GM10266 (cell line): ENCODE measurements at regions not wholly inside any gene's neighbourhood (a gene's known extent, or its start where the extent isn't known, plus 50 kb on each side); places are given as distances from the start of the nearest gene placed in this dataset.

Experiments
- DNase-seq: peaks from one replicate; pipeline ENCODE4 v3.0.0; 2012; ENCODE audit errors: extremely low spot score
- CTCF ChIP-seq: IDR thresholded peaks from 2 replicates; pipeline ENCODE4 v1.5.1; 2012; ENCODE audit warnings: mild to moderate bottlenecking, low read depth; ENCODE audit not compliant: control insufficient read depth, insufficient read depth; ENCODE audit errors: missing control alignments

- DNase-seq: no peak
- no peak for TF ChIP-seq CTCF
These were observed 113.2 kb upstream of the FAM9B start for GRCh38 chrX:9147086-9147485.

- TF ChIP-seq CTCF: no peak
These were observed 113.8 kb upstream of the FAM9B start for GRCh38 chrX:9147726-9148125.

GRCh38 chrX:9148615-9149399 is 114.9 kb upstream of the FAM9B start:
- TF ChIP-seq CTCF: no peak
- DNase-seq: no peak

More at GRCh38 chrX:9147726-9148125, 113.8 kb upstream of the FAM9B start:
- DNase-seq: no peak

DNA sequence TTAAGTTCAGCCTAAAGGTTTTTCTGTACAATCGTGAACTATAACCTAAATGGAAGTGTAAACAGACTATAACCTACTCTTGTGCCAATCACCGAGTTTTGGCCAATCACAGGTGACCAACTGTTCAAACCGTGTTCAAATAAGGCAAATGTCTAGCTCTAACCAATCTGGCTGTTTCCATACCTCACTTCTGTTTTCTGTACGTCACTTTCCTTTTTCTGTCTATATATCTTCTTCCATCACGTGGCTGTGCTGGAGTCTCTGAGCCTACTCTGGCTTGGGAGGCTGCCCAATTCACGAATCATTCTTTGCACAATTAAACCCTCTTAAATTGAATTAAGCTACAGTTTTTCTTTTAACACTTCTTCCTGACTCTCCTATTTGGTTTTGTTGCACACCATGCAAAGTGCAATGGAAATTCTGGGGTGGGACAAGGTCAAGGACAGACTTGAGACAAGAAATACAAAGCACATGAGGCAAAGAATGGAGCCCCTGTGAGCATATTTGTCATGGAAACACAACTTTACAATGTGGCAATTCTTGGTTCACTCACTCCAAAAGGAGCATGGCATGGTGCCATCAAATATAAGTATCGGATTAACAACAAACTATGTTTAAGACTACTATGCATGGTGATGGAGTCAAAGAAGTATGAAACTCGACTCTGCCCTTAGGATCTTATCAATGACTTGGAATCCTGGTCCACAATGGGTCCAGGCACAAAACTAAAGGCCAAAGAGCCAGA is 115.7 kb upstream of the FAM9B start:
- TF ChIP-seq CTCF: no peak
- no peak for DNase-seq

DNA sequence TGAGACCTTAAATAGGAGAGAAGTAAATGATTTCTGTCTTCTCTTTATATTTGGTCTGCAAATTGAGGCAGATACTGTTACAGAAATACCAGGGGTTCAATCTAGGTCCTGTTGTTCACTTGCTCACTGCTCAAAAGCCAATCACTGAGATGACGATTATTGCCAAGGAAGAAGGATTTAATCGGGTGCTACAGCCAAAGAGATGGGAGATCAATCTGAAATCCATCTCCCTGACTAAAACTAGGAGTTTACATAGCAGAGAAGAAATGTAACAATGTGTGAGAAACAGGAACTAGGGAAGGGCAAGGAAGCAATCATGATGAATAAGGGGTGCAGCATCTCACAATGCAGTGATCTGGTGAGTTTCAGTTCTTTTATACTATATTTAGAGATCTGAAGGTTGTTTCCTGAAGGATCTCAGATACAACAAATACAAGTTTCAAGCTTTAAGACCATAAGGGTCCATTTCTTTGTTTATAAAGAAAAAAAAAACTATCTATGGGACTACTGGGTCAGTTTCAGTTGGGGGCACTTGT is 117.9 kb upstream of the FAM9B start:
- no peak for DNase-seq
- TF ChIP-seq CTCF: no peak

DNA sequence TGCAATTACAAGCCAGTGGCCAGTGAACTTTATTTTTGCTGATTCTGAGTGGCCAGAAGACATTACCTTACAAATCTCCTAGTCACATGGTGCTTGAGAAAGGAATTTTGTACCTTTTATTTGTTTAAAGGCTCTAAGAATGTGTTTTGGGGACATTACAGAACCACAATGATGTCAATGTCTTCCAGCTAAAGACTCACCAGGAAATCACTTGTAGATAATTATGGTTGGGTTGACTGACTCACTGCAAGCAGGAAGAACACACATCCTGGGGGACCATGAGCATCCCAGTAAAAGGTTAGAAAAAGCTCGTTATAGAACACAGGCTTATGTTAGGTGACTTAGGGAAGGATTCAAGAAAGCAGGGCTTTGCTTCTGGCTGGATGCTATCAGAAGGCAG is 119.4 kb upstream of the FAM9B start:
- DNase-seq: no peak
- TF ChIP-seq CTCF: no peak

- no peak for DNase-seq
- no peak for TF ChIP-seq CTCF
These were observed 124.7 kb upstream of the FAM9B start for GRCh38 chrX:9158611-9159010.
